Renal cortical epithelial cell (primary cell): ENCODE measurements at regions not wholly inside any gene's neighbourhood (a gene's known extent, or its start where the extent isn't known, plus 50 kb on each side); places are given as distances from the start of the nearest gene placed in this dataset.
"Not testable (repeated sequence)": the region's sequence is repeated elsewhere in the genome, so short reads cannot be mapped to it uniquely, and the experiment has no call there.

ENCODE experiments used
- DNase-seq: peaks from one replicate; pipeline ENCODE4 v3.0.0-alpha.2; 2011; ENCODE audit warnings: low read depth

GRCh38 chr16:56013962-56014552 is 138.9 kb upstream of the CES5A start:
- DNase-seq: peak; percentile 15

DNA sequence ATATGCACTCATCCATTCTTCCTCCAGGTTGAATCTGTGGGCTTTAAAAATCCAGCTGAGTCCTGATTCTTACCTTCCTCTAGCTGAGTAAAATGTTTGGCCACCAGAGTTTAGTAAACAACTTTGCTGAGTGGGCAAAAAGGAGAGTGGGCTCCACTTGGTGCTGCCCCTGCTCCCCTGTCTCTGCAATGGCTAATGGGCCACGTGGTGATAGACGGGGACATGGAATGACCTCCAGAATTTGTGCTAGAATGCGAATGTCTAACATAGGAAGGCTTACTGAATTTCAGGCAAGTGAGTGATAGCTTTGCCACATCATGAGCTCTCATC is 137.3 kb upstream of the CES5A start:
- no peak for DNase-seq

GRCh38 chr16:56011808-56012481 is 136.8 kb upstream of the CES5A start:
- DNase-seq: no peak

- no peak for DNase-seq
Measured at GRCh38 chr16:56005958-56006357, 130.8 kb upstream of the CES5A start.

GRCh38 chr16:55999683-56000082 is 124.5 kb upstream of the CES5A start:
- DNase-seq: no peak

GRCh38 chr16:55993088-55993487 is 117.9 kb upstream of the CES5A start:
- no peak for DNase-seq

DNA sequence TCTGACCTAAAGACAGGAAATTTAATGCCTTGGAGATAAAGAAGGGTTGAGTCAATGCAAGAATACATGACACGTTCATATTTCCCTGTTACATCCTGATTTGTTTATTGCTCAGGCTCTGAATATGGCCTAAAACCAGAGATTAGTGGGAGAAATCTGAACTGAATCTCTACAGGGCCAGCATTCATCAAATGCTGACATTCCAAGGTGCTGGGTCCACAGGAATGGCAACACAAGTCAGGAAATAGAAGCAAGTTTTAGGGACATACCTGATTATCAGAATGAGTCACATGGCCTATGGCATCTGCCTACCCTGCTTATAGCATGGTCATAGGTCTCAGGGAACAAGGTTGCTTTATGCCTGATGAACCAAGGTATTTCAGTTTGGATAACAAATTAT is 117.4 kb upstream of the CES5A start:
- DNase-seq: no peak

DNA sequence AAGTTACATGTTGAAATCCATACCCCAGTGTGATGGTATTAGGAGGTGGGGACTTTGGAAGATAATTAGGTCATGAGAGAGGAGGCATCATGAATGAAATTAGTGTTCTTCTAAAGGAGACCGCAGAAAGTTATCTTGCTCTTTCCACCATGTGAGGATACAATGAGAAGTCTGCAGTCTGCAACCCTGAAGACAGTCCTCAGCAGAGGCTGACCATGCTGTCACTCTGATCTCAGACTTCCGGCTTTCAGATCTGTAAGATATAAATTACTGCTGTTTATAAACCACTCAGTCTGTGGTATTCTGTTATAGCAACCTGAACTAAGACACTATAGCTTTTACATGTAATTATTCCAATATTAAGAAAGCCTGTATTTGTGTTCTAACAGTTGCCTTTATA is 116.7 kb upstream of the CES5A start:
- DNase-seq: no peak

DNA sequence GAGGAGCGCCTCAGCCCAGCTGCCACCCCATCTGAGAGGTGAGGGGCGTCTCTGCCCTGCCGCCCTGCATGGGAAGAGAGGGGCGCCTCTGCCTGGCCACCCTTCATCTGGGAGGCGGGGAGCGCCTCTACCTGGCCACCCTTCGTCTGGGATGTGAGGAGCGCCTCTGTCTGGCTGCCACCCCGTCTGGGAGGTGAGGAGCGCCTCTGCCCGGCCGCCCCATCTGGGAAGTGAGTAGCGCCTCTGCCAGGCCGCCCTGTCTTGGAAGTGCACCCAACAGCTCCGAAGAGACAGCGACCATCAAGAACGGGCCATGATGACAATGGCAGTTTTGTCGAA is 114.4 kb upstream of the CES5A start:
- no peak for DNase-seq

DNA sequence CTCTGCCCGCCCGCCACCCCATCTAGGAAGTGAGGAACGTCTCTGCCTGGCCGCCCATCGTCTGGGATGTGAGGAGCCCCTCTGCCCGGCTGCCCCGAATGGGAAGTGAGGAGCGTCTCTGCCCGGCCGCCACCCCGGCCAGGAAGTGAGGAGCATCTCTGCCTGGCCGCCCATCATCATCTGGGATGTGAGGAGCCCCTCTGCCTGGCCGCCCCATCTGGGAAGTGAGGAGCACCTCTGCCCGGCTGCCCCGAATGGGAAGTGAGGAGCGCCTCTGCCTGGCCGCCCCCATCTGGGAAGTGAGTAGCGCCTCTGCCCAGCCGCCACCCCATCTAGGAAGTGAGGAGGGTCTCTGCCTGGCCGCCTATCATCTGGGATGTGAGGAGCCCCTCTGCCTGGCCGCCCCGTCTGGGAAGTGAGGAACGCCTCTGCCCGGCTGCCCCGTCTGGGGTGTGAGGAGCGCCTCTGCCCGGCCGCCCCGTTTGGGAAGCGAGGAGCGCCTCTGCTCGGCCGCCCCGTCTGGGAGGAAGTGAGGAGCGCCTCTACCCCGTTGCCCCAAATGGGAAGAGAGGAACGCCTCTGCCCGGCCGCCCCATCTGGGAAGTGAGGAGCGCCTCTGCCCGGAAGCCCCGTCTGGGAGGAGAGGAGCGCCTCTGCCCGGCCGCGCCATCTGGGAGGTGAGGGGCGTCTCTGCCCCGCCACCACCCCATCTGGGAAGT is 113.8 kb upstream of the CES5A start:
- DNase-seq: not testable (repeated sequence)

DNA sequence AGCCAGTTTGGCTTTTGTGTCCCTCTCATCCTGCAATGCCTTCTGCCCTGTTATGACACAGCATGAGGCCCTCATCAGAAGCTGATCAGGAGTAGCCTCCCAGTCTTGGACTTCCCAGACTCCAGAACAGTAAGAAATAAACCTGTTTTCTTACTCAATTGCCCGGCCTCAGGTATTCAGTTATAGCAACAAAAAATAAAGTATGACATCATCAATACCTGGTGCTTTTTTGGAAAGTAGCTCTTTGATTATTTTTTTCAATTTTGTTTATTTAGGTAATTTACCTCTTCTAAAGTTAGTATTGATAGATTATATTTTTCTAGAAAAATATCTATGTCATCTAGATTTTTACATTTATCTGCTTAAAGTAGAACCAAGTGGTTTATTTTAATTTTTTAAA is 112.8 kb upstream of the CES5A start:
- DNase-seq: no peak

DNA sequence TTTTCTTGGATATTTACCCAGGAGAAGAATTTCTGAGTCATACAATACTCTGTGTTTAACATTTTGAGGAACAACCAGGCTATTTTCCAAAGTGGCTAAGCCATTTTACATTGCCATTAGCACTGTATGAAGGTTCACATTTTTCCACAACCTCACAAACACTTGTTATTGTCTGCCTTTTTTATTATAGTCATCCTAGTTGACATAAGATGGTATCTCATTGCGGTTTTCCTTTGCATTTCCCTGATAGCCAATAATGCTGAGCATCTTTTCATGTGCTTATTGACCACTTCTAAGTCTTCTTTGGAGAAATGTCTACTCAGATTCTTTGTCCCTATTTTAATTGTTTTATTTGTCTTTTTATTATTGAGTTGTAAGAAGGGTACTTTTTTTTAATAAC is 107.4 kb upstream of the CES5A start:
- DNase-seq: no peak

- no peak for DNase-seq
Measured at GRCh38 chr16:55981557-55981956, 106.4 kb upstream of the CES5A start.

GRCh38 chr16:55976815-55977214 is 101.6 kb upstream of the CES5A start:
- no peak for DNase-seq

DNA sequence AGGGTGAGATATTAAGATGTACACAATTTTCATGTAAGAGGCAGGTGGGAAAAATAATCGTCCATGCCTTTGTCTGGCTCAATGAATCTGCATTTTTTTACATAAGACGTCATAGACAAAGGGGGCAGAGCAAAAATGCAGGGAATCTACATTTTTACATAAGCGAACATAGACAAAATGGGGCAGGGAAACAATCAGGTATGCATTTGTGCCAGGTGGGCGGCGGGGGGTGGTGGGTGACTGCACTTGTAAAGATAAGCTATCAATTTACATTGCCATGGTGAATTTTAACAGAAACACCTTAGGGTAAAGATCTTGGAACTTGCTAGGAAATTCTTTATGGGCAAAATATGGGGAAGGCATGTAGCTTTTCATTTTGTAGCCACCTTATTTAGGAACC is 96.3 kb upstream of the CES5A start:
- DNase-seq: no peak

DNA sequence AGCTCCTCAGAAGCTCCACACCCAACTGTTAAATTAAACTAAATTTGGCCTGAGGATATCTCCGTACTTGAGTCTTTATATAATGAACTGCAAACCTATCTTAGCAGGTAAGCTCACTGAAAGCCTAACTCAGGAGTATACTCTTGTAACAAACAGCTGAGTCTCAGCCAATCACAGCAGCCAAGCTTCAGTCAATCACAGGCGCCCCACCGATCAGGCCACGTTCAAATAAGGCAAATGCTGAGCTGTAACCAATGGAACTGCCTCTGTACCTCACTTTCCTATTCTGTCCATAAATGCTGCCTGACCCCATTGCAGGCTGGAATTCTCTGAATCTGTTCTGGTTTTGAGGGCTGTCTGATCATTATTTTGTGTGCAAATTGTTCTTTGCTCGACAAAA is 93.0 kb upstream of the CES5A start:
- no peak for DNase-seq

GRCh38 chr16:55964923-55965475 is 89.8 kb upstream of the CES5A start:
- no peak for DNase-seq

DNA sequence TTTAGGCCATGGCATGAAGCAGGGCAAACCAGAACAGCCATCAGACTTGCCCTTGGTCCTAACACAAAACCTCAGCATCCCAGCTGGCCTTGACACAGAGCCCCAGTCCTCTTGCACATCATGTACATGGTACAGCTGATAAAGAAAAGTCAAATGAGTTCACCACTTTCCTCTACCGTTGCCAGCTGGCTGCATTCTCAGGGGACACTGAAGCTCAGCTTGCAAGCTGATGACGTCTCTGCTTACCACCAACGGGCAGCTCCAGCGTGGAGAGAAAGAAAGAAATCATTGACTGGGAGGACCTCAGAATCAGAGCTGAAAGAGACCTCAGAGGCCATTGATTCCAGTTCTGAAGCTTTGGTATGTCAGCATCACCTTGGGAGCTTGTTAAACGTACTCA is 80.7 kb upstream of the CES5A start:
- DNase-seq: no peak

DNA sequence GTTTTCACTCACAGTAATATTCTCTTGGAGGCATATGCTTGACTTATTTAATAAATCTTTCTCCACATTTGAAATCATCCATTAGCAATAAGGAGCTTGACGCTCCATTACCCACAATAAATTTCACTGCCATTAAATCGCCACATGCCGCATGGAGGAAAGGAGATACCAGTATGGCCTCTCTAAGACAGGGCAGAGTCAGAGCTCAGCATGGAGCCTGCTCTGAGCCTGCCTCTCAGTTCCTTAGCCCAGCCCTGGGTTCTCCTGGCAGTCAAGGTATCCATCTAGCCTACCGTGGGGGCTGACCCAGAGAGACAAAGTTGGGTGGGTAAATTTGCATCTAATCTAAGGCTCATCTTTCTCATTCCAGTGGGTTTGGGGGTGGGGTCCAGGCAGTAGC is 80.3 kb upstream of the CES5A start:
- DNase-seq: no peak

DNA sequence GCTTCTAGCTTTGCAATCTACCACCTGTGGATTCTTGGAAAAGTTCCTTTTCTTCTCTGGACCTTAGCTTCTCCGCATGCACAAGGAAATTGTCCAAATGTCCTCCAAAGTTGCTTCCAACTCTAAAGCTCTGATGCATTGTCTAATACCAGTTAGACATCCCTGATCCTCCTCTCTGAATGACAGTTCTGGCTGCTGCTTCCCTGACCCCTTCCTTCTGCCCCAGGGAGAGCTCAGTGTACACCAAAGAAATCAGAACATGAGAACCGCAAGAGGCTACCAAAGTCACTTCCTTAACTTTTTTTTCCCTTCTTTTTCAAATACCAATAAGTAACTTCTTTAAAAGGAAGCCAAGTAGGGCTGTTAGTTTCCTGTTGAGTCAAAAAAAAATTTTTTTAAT is 79.7 kb upstream of the CES5A start:
- DNase-seq: no peak

- peak; percentile 41 for DNase-seq
Measured at GRCh38 chr16:55949518-55949917, 74.3 kb upstream of the CES5A start.

- no peak for DNase-seq
Measured at GRCh38 chr16:55948230-55948629, 73.1 kb upstream of the CES5A start.

DNA sequence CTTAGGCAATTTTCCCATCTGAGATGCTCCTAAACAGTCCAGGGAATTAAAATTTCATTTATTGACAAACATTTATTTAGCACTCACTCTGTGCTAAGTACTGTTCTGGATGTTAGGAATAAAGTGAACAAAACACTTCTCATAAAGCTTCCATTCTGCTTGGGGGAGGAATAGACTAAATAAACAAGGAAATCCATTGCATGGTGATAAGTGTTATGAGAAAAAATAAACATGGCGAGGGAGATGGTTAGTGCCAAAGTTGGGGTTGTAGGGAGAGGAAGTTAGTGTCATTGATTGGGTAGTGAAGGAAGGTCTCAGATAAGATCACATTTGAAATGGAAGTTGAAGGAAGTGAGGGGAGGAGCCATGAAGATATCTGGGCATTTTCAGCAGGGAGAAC is 72.2 kb upstream of the CES5A start:
- DNase-seq: no peak
